Dermis blood vessel endothelial cell (primary cell): ENCODE measurements at regions not wholly inside any gene's neighbourhood (a gene's known extent, or its start where the extent isn't known, plus 50 kb on each side); places are given as distances from the start of the nearest gene placed in this dataset.
"Not testable (repeated sequence)": the region's sequence is repeated elsewhere in the genome, so short reads cannot be mapped to it uniquely, and the experiment has no call there.

Source experiments
- DNase-seq: peaks from one replicate; pipeline ENCODE4 v3.0.0; 2010

GRCh38 chr18:38489721-38490120, 924.1 kb upstream of the CELF4 start:
- DNase-seq: not testable (repeated sequence)

GRCh38 chr18:38487521-38487920, 921.9 kb upstream of the CELF4 start:
- DNase-seq: no peak

DNA sequence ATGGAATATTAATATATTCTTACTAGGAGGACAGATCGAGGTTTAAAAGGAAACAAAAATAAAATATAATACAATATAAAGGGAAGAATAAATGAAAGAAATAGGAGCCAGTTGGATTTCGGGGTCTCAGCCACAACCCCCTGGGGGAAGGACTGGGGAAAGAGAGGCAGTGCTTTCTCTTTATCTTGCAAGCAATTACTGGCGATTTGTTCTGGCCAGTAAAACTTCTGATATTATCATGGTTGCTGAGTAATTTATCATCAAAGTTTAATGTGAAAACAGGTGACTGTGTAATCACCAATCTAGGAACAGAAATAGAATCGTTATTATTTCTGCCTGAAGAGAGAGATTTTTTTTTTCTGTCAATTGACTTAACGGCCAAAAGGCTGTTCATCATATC, 917.7 kb upstream of the CELF4 start:
- DNase-seq: no peak

GRCh38 chr18:38481576-38481975, 916.0 kb upstream of the CELF4 start:
- DNase-seq: no peak

- no peak for DNase-seq
These were observed 910.1 kb upstream of the CELF4 start for GRCh38 chr18:38475686-38476085.

DNA sequence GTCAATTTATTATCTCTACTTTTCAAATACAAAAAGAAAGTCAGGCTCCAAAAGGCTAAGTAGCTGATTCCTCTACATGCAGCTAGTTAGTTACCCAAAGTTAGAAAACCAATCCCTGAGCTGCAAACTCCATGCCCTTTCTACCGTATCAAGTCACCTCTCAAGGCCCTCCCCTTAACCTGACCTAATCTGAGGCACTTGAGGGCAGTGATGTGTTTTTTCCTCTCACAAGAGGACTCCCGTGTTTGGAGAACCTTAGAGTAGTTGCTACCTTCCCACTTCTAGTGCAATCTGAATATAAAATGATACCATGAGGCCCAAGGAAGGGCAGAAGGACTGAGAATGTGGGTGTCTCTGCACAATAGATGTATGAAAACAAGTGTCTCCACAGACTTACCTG, 907.9 kb upstream of the CELF4 start:
- no peak for DNase-seq

- DNase-seq: no peak
These were observed 904.8 kb upstream of the CELF4 start for GRCh38 chr18:38470421-38470820.

- DNase-seq: no peak
These were observed 900.8 kb upstream of the CELF4 start for GRCh38 chr18:38466426-38466825.

DNA sequence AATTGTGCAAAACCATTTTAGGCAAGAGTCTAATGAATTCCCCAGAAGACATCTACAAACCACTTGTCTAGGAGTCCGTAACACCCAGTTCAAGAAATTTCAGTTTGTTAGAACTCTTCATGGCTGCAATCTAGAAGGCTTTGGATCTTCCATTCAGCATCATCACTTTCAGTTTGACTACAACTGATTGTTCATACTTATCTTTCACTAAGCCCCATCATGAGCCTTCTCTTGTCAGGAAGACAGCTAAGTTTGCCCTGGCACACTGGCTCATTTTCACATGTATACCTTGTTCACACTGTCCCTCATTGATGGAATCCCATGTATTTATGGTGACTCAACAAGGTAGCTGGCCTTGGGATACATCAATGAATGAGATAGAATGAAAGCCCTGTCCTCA, 898.4 kb upstream of the CELF4 start:
- no peak for DNase-seq

- no peak for DNase-seq
These were observed 895.1 kb upstream of the CELF4 start for GRCh38 chr18:38460657-38461056.

DNA sequence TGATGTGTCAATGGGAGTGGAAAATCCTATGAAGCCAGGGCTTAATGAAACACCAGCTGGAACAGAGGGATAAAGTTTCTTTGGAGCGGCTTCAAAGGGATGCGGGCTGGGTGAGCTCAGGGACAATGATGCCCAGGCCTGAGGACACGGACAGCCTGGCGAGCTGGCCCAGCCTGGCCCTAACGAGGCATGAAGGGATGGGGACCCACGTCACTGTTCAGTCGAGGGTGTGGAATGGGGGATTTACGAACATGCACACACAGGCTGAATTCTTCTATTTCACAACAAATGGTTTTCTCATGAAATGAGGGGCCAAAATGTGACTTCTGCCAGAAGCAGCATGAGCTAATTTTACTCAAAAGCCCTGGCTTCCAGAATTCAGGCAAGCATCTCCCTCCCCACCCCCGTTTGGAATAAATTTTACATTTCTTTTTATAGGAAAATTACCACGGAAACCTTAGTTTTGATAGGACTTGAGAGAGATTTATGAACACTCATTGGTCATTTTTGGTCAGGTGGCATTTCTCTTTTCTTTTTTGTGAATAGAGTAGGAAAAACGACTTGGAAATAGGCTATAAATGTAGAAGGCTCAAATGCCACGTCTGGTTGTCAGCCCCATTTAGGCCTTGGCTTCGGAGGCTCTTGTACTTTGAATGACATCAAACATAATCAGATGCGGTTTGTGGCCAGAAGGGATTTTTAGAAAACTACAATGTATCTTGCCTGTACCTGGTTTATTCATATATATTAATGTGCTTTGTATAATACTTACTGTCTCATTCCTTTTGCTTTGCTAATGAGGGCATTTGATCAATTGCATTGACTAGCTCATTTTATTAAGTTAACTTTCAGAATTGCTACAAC, 893.8 kb upstream of the CELF4 start:
- DNase-seq: no peak

- DNase-seq: no peak
These were observed 893.1 kb upstream of the CELF4 start for GRCh38 chr18:38458698-38459097.

- no peak for DNase-seq
These were observed 890.7 kb upstream of the CELF4 start for GRCh38 chr18:38456253-38456652.

GRCh38 chr18:38454764-38455469, 889.3 kb upstream of the CELF4 start:
- no peak for DNase-seq

- no peak for DNase-seq
These were observed 888.3 kb upstream of the CELF4 start for GRCh38 chr18:38453880-38454279.

GRCh38 chr18:38450876-38451275, 885.3 kb upstream of the CELF4 start:
- no peak for DNase-seq

- no peak for DNase-seq
These were observed 880.2 kb upstream of the CELF4 start for GRCh38 chr18:38445804-38446145.

GRCh38 chr18:38444971-38445803, 879.6 kb upstream of the CELF4 start:
- DNase-seq: no peak

DNA sequence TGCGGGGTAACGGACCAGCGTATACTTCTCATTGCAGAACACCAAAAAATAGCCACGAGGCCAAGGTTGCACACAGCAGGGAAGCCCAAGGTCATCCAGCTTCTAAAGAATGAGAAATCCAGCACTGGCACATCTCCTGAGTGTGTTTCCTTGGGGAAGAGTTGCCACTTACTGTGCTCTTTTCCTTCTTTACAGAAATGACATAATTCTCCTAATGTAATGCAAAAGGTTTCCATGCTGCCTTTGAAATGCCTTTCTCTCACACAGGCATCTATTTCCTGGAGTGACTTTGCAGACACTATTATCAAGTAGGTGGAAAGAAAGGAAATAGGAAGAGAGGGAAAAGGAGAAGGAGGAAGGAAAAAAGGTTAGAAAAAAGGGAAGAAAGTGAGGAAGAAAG, 862.1 kb upstream of the CELF4 start:
- DNase-seq: no peak

DNA sequence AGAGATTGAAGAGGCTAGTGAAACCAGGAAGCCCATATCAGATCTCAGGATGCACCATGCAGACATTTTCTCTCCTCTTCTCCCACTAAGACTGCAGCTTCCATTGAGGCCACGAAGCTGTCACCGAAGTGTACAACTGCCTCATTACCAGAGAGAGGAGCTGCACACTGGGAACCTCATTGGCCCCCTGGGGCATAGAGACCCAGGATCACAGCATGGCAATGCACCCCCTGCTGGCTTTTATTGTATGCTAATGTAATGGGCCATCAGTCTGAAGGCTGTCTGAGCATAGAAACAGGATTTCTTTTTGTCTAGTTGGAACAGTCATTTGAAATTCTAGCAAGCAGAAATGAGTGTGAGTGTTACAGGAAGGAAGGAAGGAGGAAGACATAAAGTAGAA, 861.6 kb upstream of the CELF4 start:
- DNase-seq: no peak

GRCh38 chr18:38421872-38422615, 856.4 kb upstream of the CELF4 start:
- DNase-seq: no peak

DNA sequence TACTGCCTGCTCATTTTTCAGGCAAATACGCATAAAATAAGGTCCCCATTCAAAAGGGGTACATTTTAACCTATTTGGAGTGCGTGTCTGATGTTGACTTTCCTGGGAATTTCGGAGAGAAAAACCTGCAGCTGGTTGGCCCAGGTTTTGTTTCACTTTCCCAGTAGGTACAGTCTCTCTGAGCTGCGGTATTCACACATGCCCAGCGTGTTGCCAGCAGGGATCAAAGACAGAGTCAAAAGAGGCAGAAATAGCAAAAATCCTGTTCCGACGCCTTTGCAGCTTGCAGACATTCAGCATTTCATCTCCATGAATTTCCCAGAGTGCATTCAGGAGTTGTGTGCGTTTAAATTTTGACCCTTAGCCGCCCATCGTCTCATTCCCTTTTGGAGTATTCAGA, 855.4 kb upstream of the CELF4 start:
- DNase-seq: no peak

DNA sequence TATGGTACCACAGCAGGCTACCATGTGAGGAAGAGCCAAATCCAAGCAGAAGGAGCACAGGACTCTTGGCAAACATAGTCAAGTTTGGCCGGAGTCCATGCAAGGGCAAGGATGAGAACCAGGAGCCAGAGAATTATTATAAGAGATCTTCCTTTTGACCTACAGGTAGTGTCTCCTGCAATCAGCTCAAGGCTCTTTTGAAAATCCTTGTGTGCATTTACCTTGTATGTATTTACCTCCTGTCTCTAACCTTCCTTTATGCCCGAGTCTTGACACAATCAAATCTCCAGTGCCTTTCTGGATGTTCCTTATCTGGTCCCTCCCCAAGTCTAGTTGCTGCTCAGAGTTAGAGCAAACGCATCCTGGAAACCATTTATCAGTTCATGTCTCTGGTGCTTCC, 855.0 kb upstream of the CELF4 start:
- DNase-seq: no peak
